ENCODE measurements at regions not wholly inside any gene's neighbourhood (a gene's known extent, or its start where the extent isn't known, plus 50 kb on each side); places are given as distances from the start of the nearest gene placed in this dataset.

GRCh38 chr22:48885271-48885918 lies 942.3 kb downstream of the BRD1 start:
- TF ChIP-seq ATF2 (CRISPR knock-in tag; IDR thresholded peaks at IDR 0.05) (no peak), ZSCAN21 (CRISPR knock-in tag; IDR thresholded peaks at IDR 0.05; ENCODE audit: borderline replicate concordance) (no peak), ZNF280D (CRISPR knock-in tag; IDR thresholded peaks at IDR 0.05) (no peak), SUZ12 (IDR thresholded peaks at IDR 0.05; ENCODE audit: low read depth, low read length) (no peak), HNRNPK (IDR thresholded peaks at IDR 0.05; ENCODE audit: low read depth, low read length, poor library complexity, severe bottlenecking) (no peak), NFE2L2 (IDR thresholded peaks at IDR 0.05; ENCODE audit: low read length) (no peak), ZNF781 (CRISPR knock-in tag; IDR thresholded peaks at IDR 0.05; ENCODE audit: borderline replicate concordance, not compliant biosample characterization) (no peak), CEBPB (IDR thresholded peaks at IDR 0.05; ENCODE audit: borderline replicate concordance, low read depth, low read length) (no peak), ZNF460 (CRISPR knock-in tag; IDR thresholded peaks at IDR 0.05; ENCODE audit: borderline replicate concordance) (no peak)

Data from HepG2 (cell line).